SK-N-SH treated with all-trans-retinoic acid at 6 μM for 48 hours (cell line): ENCODE measurements at regions not wholly inside any gene's neighbourhood (a gene's known extent, or its start where the extent isn't known, plus 50 kb on each side); places are given as distances from the start of the nearest gene placed in this dataset.

ENCODE experiments used
- ARNTL ChIP-seq: fragments of 450-650 bp; formaldehyde crosslinking; IDR thresholded peaks from 2 replicates; pipeline ENCODE4 v1.5.0; 2020; ENCODE audit warnings: low read depth, mild to moderate bottlenecking, moderate library complexity, borderline replicate concordance
- BACH2 ChIP-seq: fragments of 250-450 bp; sonication (Bioruptor Pico); IDR thresholded peaks from 2 replicates; pipeline ENCODE4 v1.9.0; 2021; ENCODE audit warnings: mild to moderate bottlenecking, borderline replicate concordance
- CREB5 ChIP-seq: fragments of 250-450 bp; sonication (Bioruptor Pico); IDR thresholded peaks from 2 replicates; pipeline ENCODE4 v1.5.1; 2020; ENCODE audit warnings: low read depth, mild to moderate bottlenecking, moderate library complexity
- OSR1 ChIP-seq: fragments of 250-450 bp; sonication (Bioruptor Pico); IDR thresholded peaks from 2 replicates; pipeline ENCODE4 v1.8.0; 2022; ENCODE audit warnings: moderate library complexity, mild to moderate bottlenecking, inconsistent platforms
- PATZ1 ChIP-seq: fragments of 250-450 bp; sonication (Bioruptor Pico); IDR thresholded peaks from 2 replicates; pipeline ENCODE4 v1.8.0; 2020; ENCODE audit warnings: mild to moderate bottlenecking, moderate library complexity, borderline replicate concordance
- ZFP3 ChIP-seq: fragments of 250-450 bp; sonication (Bioruptor Pico); IDR thresholded peaks from 2 replicates; pipeline ENCODE4 v1.5.0; 2020; ENCODE audit warnings: mild to moderate bottlenecking, moderate library complexity

DNA sequence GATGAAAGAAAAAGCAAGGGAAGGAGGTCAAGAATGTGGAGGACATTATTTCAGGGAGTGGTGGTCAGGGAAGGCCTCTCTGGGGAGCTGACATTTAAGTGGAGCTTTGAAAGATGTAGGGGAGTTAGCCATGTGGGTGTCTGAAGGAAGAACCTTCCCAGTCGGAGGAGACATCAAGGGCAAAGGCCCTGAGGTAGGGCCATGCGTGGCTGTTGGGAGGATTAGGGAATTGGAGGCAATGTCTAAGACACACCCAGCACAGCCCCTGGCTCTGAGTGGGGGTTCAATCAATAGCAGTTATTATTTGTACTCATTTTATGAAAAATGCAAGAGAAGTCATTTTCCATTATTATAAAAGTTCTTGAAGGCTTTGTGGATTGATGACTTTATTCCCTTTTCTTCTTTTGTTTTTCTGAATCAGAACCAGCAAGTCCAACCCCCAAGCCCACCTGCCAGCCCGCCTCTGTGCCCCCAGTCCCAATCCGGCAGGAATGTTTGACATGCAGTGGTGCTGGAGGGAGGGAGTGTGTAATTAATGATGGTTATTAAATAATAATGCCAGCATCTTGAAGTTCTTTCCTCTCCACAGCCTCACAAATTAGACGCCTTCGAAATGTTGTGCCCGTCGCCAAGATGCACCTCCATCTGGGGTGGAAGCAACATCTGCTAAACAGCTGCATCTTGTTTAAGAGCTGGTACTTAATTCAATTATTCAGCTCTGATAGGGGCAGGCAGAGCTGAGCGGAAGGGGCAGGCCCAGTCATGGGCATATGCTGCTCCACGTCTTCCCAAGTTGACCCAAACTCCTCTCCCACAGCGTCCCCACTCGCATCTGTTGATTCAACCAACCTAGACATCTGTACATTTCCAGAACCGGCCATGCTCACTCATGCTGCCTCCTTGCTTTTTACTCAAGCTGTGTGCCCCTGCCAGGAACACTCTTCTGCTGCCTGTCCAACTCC lies 81.3 kb upstream of the SIRPA start:
- TF ChIP-seq ARNTL (CRISPR knock-in tag) (no peak), ZFP3 (CRISPR knock-in tag) (no peak), PATZ1 (no peak), OSR1 (CRISPR knock-in tag) (no peak), CREB5 (CRISPR knock-in tag) (no peak), BACH2 (CRISPR knock-in tag) (no peak)
